ENCODE measurements at regions not wholly inside any gene's neighbourhood (a gene's known extent, or its start where the extent isn't known, plus 50 kb on each side); places are given as distances from the start of the nearest gene placed in this dataset.

DNA sequence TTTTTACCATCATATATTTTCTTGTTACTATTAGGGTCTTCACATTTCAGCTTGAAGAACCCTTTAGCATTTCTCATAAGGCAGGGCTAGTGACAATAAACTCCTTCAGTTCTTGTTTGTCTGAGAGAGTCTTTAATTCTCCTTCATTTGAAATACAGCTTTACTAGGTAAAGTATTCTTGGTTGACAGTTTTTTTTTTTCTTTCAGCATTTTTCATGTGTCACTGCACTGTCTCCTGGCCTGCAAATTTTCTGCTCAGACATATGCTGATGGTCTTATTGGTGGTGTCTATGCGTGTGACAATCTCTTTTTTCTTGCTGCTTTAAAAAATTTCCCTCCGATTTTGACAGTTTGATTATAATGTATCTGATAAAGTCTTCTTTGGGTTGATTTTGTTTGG lies 399.9 kb downstream of the SH3GL2 start:
- no peak for DNase-seq

- DNase-seq: no peak
Observed at GRCh38 chr9:17986595-17986994, 407.7 kb downstream of the SH3GL2 start.

GRCh38 chr9:17987189-17987588 lies 408.3 kb downstream of the SH3GL2 start:
- no peak for DNase-seq

DNA sequence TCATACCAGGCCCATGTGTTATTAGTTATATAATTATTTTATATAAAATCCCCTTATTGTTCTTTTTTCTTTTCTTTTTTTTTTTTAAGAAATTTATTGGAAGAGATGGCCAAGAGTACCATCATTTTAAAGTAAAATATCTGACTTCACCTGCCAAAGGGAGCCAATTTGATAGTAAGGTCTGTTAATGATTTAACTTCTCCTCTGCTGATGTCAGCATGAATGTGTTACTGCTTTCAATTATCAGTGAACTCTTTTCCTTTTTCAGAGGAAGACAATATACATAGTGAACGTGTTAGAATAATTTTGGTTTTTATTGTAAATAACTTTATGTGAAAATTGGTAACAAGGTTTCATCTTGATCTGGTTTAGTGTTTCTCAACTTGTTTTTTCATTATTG lies 409.6 kb downstream of the SH3GL2 start:
- no peak for DNase-seq

- no peak for DNase-seq
Observed at GRCh38 chr9:17990602-17991001, 411.7 kb downstream of the SH3GL2 start.

DNA sequence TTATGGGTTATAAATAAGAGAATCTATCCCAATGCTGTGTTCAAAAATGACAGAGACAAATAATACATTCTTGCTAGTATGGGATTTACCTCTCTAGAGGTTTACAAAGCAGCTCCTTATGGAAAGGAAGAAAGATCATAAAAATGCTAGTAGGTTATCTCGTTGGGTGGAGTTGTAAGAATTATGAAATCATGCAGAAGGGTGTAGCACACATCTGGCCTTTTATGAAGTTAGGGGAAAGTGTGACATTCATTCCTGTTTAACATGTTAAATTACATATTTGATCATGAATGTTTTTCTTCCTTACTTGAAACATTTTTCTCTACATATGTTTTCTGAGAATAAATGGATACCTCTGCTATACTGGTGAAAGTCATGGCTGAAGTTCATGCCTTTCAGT lies 414.2 kb downstream of the SH3GL2 start:
- DNase-seq: no peak

DNA sequence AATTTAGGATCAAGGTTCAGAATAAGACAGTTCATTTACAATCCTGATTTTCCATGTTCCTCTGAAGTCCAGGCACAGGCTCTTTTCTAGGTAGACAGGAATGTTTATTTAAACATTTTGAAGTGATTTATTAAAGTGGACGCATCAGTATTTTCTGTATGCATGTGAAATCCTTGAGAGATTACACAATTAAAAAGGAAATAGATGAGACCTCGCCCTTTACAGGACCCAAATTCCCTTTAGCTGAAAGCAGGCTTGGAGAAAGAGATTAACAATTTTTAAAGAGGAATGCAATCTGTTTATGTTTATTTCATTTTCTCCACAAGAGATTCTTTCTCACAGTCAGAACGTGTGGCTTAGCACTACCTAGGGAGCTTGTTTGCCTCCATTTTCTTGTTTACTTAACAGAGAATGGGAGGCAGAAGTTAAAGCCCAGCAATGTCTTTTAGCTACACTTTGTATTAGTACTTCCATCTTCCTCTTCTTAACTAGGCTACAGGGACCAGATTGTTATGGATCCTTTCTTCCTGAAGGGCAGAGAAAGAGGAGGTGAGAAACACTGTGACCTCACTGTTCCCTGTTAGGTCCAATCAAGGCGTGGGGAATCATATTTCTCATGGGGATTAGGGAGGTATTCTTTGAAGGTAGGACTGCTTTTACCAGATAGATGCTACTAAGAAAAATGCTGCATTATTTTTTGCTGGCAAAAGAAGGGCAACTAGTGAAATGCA lies 416.0 kb downstream of the SH3GL2 start:
- DNase-seq: no peak

- DNase-seq: no peak
Observed at GRCh38 chr9:17996728-17997127, 417.9 kb downstream of the SH3GL2 start.

- no peak for DNase-seq
Observed at GRCh38 chr9:18002718-18003438, 424.0 kb downstream of the SH3GL2 start.

DNA sequence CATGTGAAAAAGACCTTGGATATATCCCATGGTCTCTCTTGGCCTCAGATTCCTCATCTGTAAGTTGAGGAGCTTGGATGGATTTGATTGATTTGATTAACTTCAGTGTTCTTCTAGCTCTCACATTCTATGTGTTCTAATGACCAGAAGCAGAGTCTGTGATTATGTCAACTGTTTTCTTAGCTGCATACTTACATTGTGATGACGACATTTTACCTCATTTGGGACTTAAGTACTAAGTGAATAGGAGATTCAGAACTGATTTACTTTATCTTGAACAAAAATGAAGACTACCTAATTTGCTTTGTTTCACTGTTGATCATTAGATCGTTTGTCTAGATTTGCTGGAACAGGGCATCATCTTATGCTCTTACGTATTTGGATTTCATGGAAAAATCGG lies 427.7 kb downstream of the SH3GL2 start:
- no peak for DNase-seq

DNA sequence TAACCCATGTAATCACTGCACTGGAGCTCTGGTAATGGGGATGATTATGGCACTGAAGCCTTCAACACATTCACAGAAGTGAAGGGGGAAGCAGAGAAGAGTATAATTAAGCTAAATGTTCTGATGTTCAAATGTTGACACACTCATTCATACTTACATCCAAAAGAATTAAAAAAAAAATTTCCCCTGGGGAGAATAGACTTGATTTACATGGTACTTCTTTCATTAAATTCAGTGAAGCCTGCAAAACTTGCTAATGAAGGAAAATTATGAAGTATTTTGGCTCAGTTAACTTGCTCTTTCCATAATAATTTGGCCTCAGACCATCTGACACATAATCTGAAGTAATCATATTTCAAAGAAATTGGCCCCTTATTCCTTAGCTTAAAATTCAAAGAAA lies 428.8 kb downstream of the SH3GL2 start:
- no peak for DNase-seq

DNA sequence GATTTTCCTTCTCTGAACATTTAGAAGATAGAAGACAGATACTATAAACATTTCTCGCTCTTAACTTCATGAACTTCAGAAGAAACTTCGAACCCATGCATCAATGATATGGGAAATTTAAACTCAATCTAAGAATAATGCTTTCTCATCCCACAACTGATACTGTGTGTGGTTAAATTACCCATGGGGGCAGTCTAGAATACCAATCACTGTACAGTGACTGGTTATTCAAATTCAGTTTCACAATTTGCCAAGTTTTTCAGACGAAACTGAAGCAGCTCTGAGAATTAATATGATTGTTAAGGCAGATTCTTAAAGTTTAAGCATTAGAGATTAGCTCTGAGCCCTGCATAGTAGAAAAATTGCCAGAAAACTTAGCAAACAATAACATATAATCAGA lies 431.0 kb downstream of the SH3GL2 start:
- no peak for DNase-seq

- no peak for DNase-seq
Observed at GRCh38 chr9:18010492-18010891, 431.6 kb downstream of the SH3GL2 start.

GRCh38 chr9:18012170-18012569 lies 433.3 kb downstream of the SH3GL2 start:
- no peak for DNase-seq

DNA sequence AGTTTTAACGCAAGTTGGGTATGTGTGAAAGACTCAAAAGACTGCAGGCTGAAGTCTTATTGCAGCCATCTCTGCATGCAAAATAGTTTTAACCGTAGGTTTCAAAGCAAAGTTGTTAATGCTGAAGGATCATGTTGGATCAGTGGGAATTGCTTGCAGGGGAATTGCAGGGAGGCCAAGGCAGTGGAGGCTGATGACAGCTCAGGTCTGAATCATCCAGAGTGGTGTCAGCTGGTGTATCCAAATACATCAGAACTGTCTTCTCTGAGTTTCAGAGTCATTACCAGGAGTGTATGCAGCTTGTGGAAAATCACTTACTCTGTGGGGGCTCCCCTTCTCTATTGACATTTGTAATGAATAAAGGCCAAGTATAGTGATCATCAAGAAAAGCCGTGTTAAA lies 435.7 kb downstream of the SH3GL2 start:
- DNase-seq: no peak

- no peak for DNase-seq
Observed at GRCh38 chr9:18015116-18015515, 436.2 kb downstream of the SH3GL2 start.

- DNase-seq: no peak
Observed at GRCh38 chr9:18017136-18017535, 438.3 kb downstream of the SH3GL2 start.

DNA sequence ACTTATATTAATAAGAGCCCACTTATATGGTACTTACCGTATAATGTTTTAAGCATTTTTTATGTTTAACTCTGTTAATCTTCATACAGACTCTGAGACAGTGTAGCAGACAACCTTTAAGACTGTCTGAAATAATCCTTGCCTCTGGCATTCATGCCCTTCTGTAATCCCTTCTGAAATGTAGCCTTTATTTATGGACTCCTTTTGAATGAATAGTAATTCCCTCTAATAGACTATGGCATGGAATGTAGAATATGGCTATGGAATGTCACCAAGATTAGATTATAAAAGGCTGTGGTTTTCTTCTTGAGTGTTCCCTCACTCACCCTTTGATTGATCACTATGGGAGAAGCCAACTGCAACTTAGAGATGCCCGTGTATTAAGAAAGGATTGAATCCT lies 439.4 kb downstream of the SH3GL2 start:
- no peak for DNase-seq

- no peak for DNase-seq
Observed at GRCh38 chr9:18018661-18019060, 439.8 kb downstream of the SH3GL2 start.

DNA sequence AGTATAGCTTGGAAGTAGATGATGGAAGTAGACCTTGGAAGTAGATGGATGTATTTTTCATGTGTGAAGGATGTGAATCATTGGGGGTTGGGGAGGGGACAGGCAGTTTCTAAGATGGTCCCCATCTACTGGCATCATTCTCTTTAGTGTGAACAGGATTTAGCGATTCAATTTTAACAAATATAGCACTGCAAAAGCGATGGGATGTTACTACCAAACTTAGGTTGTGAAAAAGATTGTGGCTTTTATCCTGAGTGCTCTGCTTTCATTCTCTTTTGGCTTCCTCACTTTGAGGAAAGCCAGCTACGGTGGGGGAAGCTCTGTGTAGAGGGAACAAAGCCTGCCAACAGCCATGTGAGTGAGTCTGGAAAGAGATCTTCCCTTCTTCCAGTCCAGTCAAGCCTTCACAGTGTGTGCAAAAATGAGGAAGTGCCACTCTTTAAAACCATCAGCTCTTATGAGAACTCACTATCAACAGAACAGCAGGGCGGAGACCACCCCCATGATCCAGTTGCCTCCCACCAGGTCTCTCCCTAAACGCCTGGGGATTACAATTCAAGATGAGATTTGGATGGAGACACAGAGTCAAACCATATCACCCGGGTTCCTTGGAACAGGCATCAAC lies 441.4 kb downstream of the SH3GL2 start:
- DNase-seq: no peak

GRCh38 chr9:18022642-18023041 lies 443.8 kb downstream of the SH3GL2 start:
- DNase-seq: no peak

GRCh38 chr9:18023332-18023731 lies 444.5 kb downstream of the SH3GL2 start:
- DNase-seq: no peak

DNA sequence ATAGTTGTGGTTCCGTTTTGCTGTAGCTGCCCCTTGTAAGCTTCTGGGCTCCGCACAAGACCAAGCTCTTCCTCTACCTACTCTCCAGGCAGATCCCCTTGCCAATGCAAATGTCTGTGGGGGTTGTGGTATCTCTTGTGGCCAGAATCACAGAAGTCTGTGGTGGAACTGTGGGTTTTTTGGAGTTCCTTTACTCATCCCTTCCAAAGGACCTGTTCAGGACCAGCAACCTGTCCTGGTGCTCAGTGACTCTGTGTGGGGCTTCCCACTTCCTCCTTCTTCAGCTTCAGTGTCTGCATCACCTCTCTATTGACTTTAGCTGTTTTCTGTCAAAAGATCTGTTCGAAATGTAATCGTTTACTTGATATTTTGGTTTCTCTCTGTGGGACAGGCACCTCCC lies 441.3 kb upstream of the ADAMTSL1 start:
- no peak for DNase-seq
